ENCODE measurements at regions not wholly inside any gene's neighbourhood (a gene's known extent, or its start where the extent isn't known, plus 50 kb on each side); places are given as distances from the start of the nearest gene placed in this dataset.

GRCh38 chr18:2281086-2281485, 290.2 kb downstream of the METTL4 start:
- H4K20me1 ChIP-seq (ENCODE audit: insufficient read depth), result no peaks in the 10 kb centered on the region
- no peak overlapping the region for H3K4me3 ChIP-seq (replicated peaks in 1 of 2; ENCODE audit: low read depth in 1 of 2, low read length in 2 of 2)
- TF ChIP-seq, protein P1, sequence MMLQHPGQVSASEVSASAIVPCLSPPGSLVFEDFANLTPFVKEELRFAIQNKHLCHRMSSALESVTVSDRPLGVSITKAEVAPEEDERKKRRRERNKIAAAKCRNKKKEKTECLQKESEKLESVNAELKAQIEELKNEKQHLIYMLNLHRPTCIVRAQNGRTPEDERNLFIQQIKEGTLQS (IDR thresholded peaks at IDR 0.05), result no peak
- TF ChIP-seq CTCF (IDR thresholded peaks at IDR 0.05 in 2 of 3, conservative IDR thresholded peaks at IDR 0.05 in 1 of 3; ENCODE audit: borderline replicate concordance in 1 of 3, insufficient read depth in 1 of 3, low read depth in 2 of 3, low read length in 2 of 3), result no peak
- TF ChIP-seq EGR1 (IDR thresholded peaks at IDR 0.05; ENCODE audit: low read depth), result no peak
- TF ChIP-seq ZFX (IDR thresholded peaks at IDR 0.05), result no peak
- TF ChIP-seq RAD21 (IDR thresholded peaks at IDR 0.05; ENCODE audit: low read depth), result no peak
- TF ChIP-seq, protein P2, sequence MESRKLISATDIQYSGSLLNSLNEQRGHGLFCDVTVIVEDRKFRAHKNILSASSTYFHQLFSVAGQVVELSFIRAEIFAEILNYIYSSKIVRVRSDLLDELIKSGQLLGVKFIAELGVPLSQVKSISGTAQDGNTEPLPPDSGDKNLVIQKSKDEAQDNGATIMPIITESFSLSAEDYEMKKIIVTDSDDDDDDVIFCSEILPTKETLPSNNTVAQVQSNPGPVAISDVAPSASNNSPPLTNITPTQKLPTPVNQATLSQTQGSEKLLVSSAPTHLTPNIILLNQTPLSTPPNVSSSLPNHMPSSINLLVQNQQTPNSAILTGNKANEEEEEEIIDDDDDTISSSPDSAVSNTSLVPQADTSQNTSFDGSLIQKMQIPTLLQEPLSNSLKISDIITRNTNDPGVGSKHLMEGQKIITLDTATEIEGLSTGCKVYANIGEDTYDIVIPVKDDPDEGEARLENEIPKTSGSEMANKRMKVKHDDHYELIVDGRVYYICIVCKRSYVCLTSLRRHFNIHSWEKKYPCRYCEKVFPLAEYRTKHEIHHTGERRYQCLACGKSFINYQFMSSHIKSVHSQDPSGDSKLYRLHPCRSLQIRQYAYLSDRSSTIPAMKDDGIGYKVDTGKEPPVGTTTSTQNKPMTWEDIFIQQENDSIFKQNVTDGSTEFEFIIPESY (IDR thresholded peaks at IDR 0.05; ENCODE audit: extremely low read depth, insufficient replicate concordance, low read length), result no peak
- TF ChIP-seq REST (IDR thresholded peaks at IDR 0.05; ENCODE audit: low read depth), result no peak
- TF ChIP-seq TCF7L2 (IDR thresholded peaks at IDR 0.05; ENCODE audit: borderline replicate concordance, extremely low read depth, insufficient read depth, insufficient read length), result no peak
- no peak for TF ChIP-seq ELF1 (IDR thresholded peaks at IDR 0.05; ENCODE audit: borderline replicate concordance, low read depth)
- TF ChIP-seq POLR2A (IDR thresholded peaks at IDR 0.05; ENCODE audit: borderline replicate concordance, extremely low read depth, insufficient read depth, insufficient read length), result no peak
- no TSS peak for BruUV-seq (replicated peaks)
- no peak overlapping the region for H3K27ac ChIP-seq (ENCODE audit: low read depth, low read length)
- H3K9me2 ChIP-seq (ENCODE audit: insufficient read depth), result no peaks in the 10 kb centered on the region
- H3K36me3 ChIP-seq (ENCODE audit: control insufficient read depth in 1 of 2, insufficient read depth in 2 of 2, low read length in 2 of 2), result no peaks in the 10 kb centered on the region
- no peaks in the 10 kb centered on the region for H3K27me3 ChIP-seq (ENCODE audit: insufficient read depth, low read length)
- H3K4me2 ChIP-seq (ENCODE audit: low read length), result no peak overlapping the region
- no peak for ATAC-seq
- H3K4me1 ChIP-seq (ENCODE audit: control insufficient read depth in 1 of 2, insufficient read depth in 2 of 2, low read length in 2 of 2), result no peaks in the 10 kb centered on the region
- H3K9me3 ChIP-seq (ENCODE audit: control insufficient read depth in 1 of 2, insufficient read depth in 1 of 2, low read depth in 1 of 2, low read length in 2 of 2), result no peaks in the 10 kb centered on the region
- DNase-seq (ENCODE audit: low read depth, low spot score), result no peak
- H3K9ac ChIP-seq (ENCODE audit: low read length), result no peak overlapping the region
- ChIA-PET CTCF (no interaction called here), POLR2A (no interaction called here), RAD21 (ENCODE audit: low non-redundant PET in 1 of 2, low total read pairs in 2 of 2, uncharacterized antibody in 2 of 2, unreplicated experiment in 2 of 2) (no interaction called here)
- H2AFZ ChIP-seq (ENCODE audit: low read depth, low read length, poor library complexity, severe bottlenecking), result no peak overlapping the region
- H3K79me2 ChIP-seq (ENCODE audit: insufficient read depth, low read length), result no peaks in the 10 kb centered on the region
- intact Hi-C loops (cut with micrococcal nuclease), result no loop called here
